EL (cell line): ENCODE measurements at regions not wholly inside any gene's neighbourhood (a gene's known extent, or its start where the extent isn't known, plus 50 kb on each side); places are given as distances from the start of the nearest gene placed in this dataset.
"Not testable (repeated sequence)": the region's sequence is repeated elsewhere in the genome, so short reads cannot be mapped to it uniquely, and the experiment has no call there.

Experiments used
- DNase-seq: peaks from one replicate; pipeline ENCODE4 v3.0.0-alpha.2; 2016

GRCh38 chr13:90798381-90798780 is 549.1 kb upstream of the MIR17HG start:
- no peak for DNase-seq

GRCh38 chr13:90800082-90800746 is 547.3 kb upstream of the MIR17HG start:
- peak; percentile 3 for DNase-seq

GRCh38 chr13:90801621-90802020 is 545.9 kb upstream of the MIR17HG start:
- no peak for DNase-seq

- DNase-seq: no peak
Measured at GRCh38 chr13:90803210-90803609, 544.3 kb upstream of the MIR17HG start.

GRCh38 chr13:90806016-90806615 is 541.4 kb upstream of the MIR17HG start:
- DNase-seq: no peak

GRCh38 chr13:90806892-90807291 is 540.6 kb upstream of the MIR17HG start:
- DNase-seq: no peak

GRCh38 chr13:90808838-90809237 is 538.6 kb upstream of the MIR17HG start:
- no peak for DNase-seq

GRCh38 chr13:90824032-90824431 is 523.5 kb upstream of the MIR17HG start:
- DNase-seq: no peak

GRCh38 chr13:90826688-90827087 is 520.8 kb upstream of the MIR17HG start:
- no peak for DNase-seq

GRCh38 chr13:90830782-90831181 is 516.7 kb upstream of the MIR17HG start:
- DNase-seq: no peak

- DNase-seq: no peak
Measured at GRCh38 chr13:90833951-90834350, 513.5 kb upstream of the MIR17HG start.

- no peak for DNase-seq
Measured at GRCh38 chr13:90834700-90835099, 512.8 kb upstream of the MIR17HG start.

GRCh38 chr13:90835826-90836225 is 511.7 kb upstream of the MIR17HG start:
- DNase-seq: no peak

- DNase-seq: no peak
Measured at GRCh38 chr13:90838317-90838960, 509.0 kb upstream of the MIR17HG start.

- no peak for DNase-seq
Measured at GRCh38 chr13:90839061-90839460, 508.4 kb upstream of the MIR17HG start.

GRCh38 chr13:90846936-90847335 is 500.6 kb upstream of the MIR17HG start:
- no peak for DNase-seq

GRCh38 chr13:90853666-90854065 is 493.8 kb upstream of the MIR17HG start:
- not testable (repeated sequence) for DNase-seq

GRCh38 chr13:90857921-90858320 is 489.6 kb upstream of the MIR17HG start:
- no peak for DNase-seq

- no peak for DNase-seq
Measured at GRCh38 chr13:90866006-90866405, 481.5 kb upstream of the MIR17HG start.

GRCh38 chr13:90867336-90867683 is 480.2 kb upstream of the MIR17HG start:
- DNase-seq: peak; percentile 66

GRCh38 chr13:90868321-90868920 is 479.1 kb upstream of the MIR17HG start:
- peak; percentile 18 for DNase-seq

GRCh38 chr13:90869580-90869979 is 477.9 kb upstream of the MIR17HG start:
- no peak for DNase-seq

- DNase-seq: no peak
Measured at GRCh38 chr13:90872491-90873025, 474.9 kb upstream of the MIR17HG start.

- DNase-seq: no peak
Measured at GRCh38 chr13:90880790-90881189, 466.7 kb upstream of the MIR17HG start.
